ENCODE measurements at regions not wholly inside any gene's neighbourhood (a gene's known extent, or its start where the extent isn't known, plus 50 kb on each side); places are given as distances from the start of the nearest gene placed in this dataset.
A peak's percentile ranks its signal among the peaks of the same experiment; 100 is the strongest.

DNA sequence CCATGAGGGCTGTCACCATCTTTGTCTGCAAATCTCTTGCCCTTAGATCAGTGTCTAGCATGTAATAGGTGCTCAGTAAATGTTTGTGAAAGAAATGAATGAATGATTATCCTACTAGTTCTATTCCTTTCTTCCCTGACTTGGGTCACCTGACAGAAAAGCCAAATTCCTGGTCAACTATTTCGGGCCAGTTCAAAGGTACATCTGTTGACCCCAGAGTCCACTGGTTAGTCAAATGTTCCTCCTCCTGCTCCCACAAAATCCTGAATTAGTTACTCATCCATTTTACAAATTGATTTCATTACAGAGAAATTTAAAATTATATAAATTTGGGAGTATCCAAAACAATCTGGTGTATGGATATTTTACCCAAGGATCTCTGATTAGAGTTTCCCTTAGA is 124.7 kb upstream of the NAV2 start:
- DNase-seq: no peak
- H3K36me3 Mint-ChIP-seq: no peaks in the 10 kb centered on the region
- Histone ChIP-seq H3K27ac (ENCODE audit: low read depth in 1 of 2, low read length in 2 of 2) (no peak overlapping the region), H2AFZ (ENCODE audit: insufficient read depth, low read depth, low read length, poor library complexity, severe bottlenecking) (no peak overlapping the region), H3K79me2 (ENCODE audit: insufficient read depth, low read length) (no peaks in the 10 kb centered on the region), H3K27me3 (ENCODE audit: control insufficient read depth in 2 of 2, insufficient read depth in 2 of 2, low read length in 2 of 2) (no peaks in the 10 kb centered on the region), H3K4me3 (replicated peaks in 1 of 3; ENCODE audit: low read depth in 2 of 3, low read length in 3 of 3) (no peak overlapping the region), H3K4me2 (replicated peaks; ENCODE audit: extremely low read depth, low read length, poor library complexity, severe bottlenecking) (no peak overlapping the region), H3K9ac (ENCODE audit: insufficient read depth, low read length, poor library complexity, severe bottlenecking) (no peak overlapping the region), H3K9me3 (replicated peaks in 1 of 2; ENCODE audit: control insufficient read depth in 1 of 2, insufficient read depth in 1 of 2, low read length in 2 of 2) (peaks cover 0 to 6% of the 10 kb centered on the region in 2 donors), H3K36me3 (replicated peaks in 1 of 2; ENCODE audit: control insufficient read depth in 1 of 2, insufficient read depth in 2 of 2, low read length in 2 of 2) (no peaks in the 10 kb centered on the region), H4K20me1 (ENCODE audit: insufficient read depth, low read length) (no peaks in the 10 kb centered on the region), H3K4me1 (ENCODE audit: control insufficient read depth in 1 of 2, insufficient read depth in 2 of 2, low read length in 2 of 2) (no peaks in the 10 kb centered on the region)
- H3K9me3 Mint-ChIP-seq: peaks cover 4 to 13% (median 7%) of the 10 kb centered on the region in 7 donors
- no CpG with 5 or more reads among the region's 1 CpG for WGBS (ENCODE audit: insufficient coverage)
- H3K4me1 Mint-ChIP-seq: no peaks in the 10 kb centered on the region
- no peak overlapping the region for H3K4me3 Mint-ChIP-seq
- intact Hi-C loops (cut with micrococcal nuclease): no loop called here
- TF ChIP-seq, protein P1, sequence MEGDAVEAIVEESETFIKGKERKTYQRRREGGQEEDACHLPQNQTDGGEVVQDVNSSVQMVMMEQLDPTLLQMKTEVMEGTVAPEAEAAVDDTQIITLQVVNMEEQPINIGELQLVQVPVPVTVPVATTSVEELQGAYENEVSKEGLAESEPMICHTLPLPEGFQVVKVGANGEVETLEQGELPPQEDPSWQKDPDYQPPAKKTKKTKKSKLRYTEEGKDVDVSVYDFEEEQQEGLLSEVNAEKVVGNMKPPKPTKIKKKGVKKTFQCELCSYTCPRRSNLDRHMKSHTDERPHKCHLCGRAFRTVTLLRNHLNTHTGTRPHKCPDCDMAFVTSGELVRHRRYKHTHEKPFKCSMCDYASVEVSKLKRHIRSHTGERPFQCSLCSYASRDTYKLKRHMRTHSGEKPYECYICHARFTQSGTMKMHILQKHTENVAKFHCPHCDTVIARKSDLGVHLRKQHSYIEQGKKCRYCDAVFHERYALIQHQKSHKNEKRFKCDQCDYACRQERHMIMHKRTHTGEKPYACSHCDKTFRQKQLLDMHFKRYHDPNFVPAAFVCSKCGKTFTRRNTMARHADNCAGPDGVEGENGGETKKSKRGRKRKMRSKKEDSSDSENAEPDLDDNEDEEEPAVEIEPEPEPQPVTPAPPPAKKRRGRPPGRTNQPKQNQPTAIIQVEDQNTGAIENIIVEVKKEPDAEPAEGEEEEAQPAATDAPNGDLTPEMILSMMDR (IDR thresholded peaks at IDR 0.05): no peak
- H3K27ac Mint-ChIP-seq: peak overlapping the region in 1 of 7 donors; percentile 17
- peaks cover 1 to 6% (median 4%) of the 10 kb centered on the region in 3 donors for H3K27me3 Mint-ChIP-seq (ENCODE audit: low read depth in 3 of 3)

DNA sequence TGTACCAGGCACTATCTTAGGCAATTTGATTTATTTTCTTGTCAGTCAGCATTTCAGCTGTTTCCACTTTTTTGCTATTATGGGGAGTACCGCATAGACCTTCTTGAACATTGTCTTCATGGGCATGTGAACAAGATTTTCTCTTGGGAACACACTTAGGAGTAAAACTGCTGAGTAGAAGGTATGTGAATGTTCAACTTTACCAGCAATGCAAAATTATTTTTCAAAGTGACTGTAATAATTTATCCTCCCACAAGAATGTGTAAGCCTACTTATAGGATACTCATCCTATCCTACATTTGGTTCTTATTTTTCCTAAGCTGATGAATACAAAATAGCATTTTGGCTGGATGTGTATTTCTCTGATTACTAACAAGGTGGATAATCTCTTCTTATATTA is 132.0 kb upstream of the NAV2 start:
- H3K79me2 ChIP-seq (ENCODE audit: insufficient read depth, low read length): no peaks in the 10 kb centered on the region
- Mint-ChIP-seq H3K4me1 (no peaks in the 10 kb centered on the region), H3K27me3 (ENCODE audit: low read depth in 3 of 3) (peaks cover 0 to 3% (median under 1%) of the 10 kb centered on the region in 3 donors), H3K4me3 (no peak overlapping the region), H3K36me3 (no peaks in the 10 kb centered on the region), H3K27ac (no peak overlapping the region), H3K9me3 (peaks cover 0 to 9% (median 3%) of the 10 kb centered on the region in 7 donors)
- H3K9ac ChIP-seq (ENCODE audit: insufficient read depth, low read length, poor library complexity, severe bottlenecking): no peak overlapping the region
- no peak overlapping the region for H3K4me2 ChIP-seq (replicated peaks; ENCODE audit: extremely low read depth, low read length, poor library complexity, severe bottlenecking)
- no peak for DNase-seq
- no peak overlapping the region for H3K4me3 ChIP-seq (replicated peaks in 1 of 3; ENCODE audit: low read depth in 2 of 3, low read length in 3 of 3)
- intact Hi-C loops (cut with micrococcal nuclease): no loop called here
- no peak overlapping the region for H3K27ac ChIP-seq (ENCODE audit: low read depth in 1 of 2, low read length in 2 of 2)
- H3K36me3 ChIP-seq (replicated peaks in 1 of 2; ENCODE audit: control insufficient read depth in 1 of 2, insufficient read depth in 2 of 2, low read length in 2 of 2): no peaks in the 10 kb centered on the region
- H3K9me3 ChIP-seq (replicated peaks in 1 of 2; ENCODE audit: control insufficient read depth in 1 of 2, insufficient read depth in 1 of 2, low read length in 2 of 2): no peaks in the 10 kb centered on the region
- 100% methylated on average over 1 of the region's 1 CpG for whole genome bisulfite sequencing (ENCODE audit: insufficient coverage)
- H3K27me3 ChIP-seq (ENCODE audit: control insufficient read depth in 2 of 2, insufficient read depth in 2 of 2, low read length in 2 of 2): no peaks in the 10 kb centered on the region
- TF ChIP-seq, protein P1 (IDR thresholded peaks at IDR 0.05): no peak
- H2AFZ ChIP-seq (ENCODE audit: insufficient read depth, low read depth, low read length, poor library complexity, severe bottlenecking): no peak overlapping the region
- H3K4me1 ChIP-seq (ENCODE audit: control insufficient read depth in 1 of 2, insufficient read depth in 2 of 2, low read length in 2 of 2): no peaks in the 10 kb centered on the region
- no peaks in the 10 kb centered on the region for H4K20me1 ChIP-seq (ENCODE audit: insufficient read depth, low read length)
